Loucy (cell line): ENCODE measurements at regions not wholly inside any gene's neighbourhood (a gene's known extent, or its start where the extent isn't known, plus 50 kb on each side); places are given as distances from the start of the nearest gene placed in this dataset.

ENCODE experiments used
- H2AFZ ChIP-seq: fragments of 200-600 bp; sonication (generic); 2 replicates; pipeline ENCODE4 v1.6.0; 2016; ENCODE audit warnings: antibody characterized with exemption, mild to moderate bottlenecking, low read length, moderate library complexity
- H3F3A ChIP-seq: fragments of 200-600 bp; 2 replicates; pipeline ENCODE4 v1.6.0; 2016; ENCODE audit warnings: antibody characterized with exemption, low read depth, mild to moderate bottlenecking
- H3K27me3 ChIP-seq: fragments of 200-600 bp; sonication (generic); 2 replicates; pipeline ENCODE4 v1.6.1; 2014; ENCODE audit warnings: low read length, mild to moderate bottlenecking; ENCODE audit not compliant: insufficient read depth, poor library complexity, severe bottlenecking
- H3K36me3 ChIP-seq: fragments of 200-600 bp; sonication (generic); 2 replicates; pipeline ENCODE4 v1.6.1; 2016; ENCODE audit warnings: low read length; ENCODE audit not compliant: insufficient read depth
- H3K4me1 ChIP-seq: fragments of 200-600 bp; sonication (generic); 2 replicates; pipeline ENCODE4 v1.5.1; 2014; ENCODE audit warnings: low read length, mild to moderate bottlenecking; ENCODE audit not compliant: insufficient read depth, poor library complexity, severe bottlenecking
- H3K4me2 ChIP-seq: fragments of 200-600 bp; sonication (generic); 2 replicates; pipeline ENCODE4 v1.6.0; 2014; ENCODE audit warnings: antibody characterized with exemption, low read length, low read depth, mild to moderate bottlenecking; ENCODE audit not compliant: poor library complexity, severe bottlenecking
- H3K4me3 ChIP-seq: fragments of 200-600 bp; sonication (generic); 2 replicates; pipeline ENCODE4 v1.5.1; 2014; ENCODE audit warnings: low read length, mild to moderate bottlenecking, mixed read lengths; ENCODE audit not compliant: poor library complexity, severe bottlenecking
- H3K79me2 ChIP-seq: fragments of 200-600 bp; sonication (generic); 2 replicates; pipeline ENCODE4 v1.6.1; 2014; ENCODE audit warnings: low read length; ENCODE audit not compliant: insufficient read depth
- H3K9ac ChIP-seq: fragments of 200-600 bp; sonication (generic); 2 replicates; pipeline ENCODE4 v1.6.0; 2014; ENCODE audit warnings: mild to moderate bottlenecking, low read depth, low read length, moderate library complexity; ENCODE audit not compliant: poor library complexity, severe bottlenecking
- H3K9me2 ChIP-seq: fragments of 200-600 bp; sonication (generic); replicated peaks from 2 replicates; pipeline ENCODE4 v1.6.1; 2016; ENCODE audit warnings: low read depth, low read length, mixed read lengths
- H3K9me3 ChIP-seq: fragments of 200-600 bp; sonication (generic); 2 replicates; pipeline ENCODE4 v1.6.1; 2014; ENCODE audit warnings: mild to moderate bottlenecking, antibody characterized with exemption, low read length, low read depth; ENCODE audit not compliant: insufficient read depth
- H4K20me1 ChIP-seq: fragments of 200-600 bp; sonication (generic); 2 replicates; pipeline ENCODE4 v1.6.0; 2014; ENCODE audit warnings: antibody characterized with exemption, low read length, mild to moderate bottlenecking; ENCODE audit not compliant: insufficient read depth, poor library complexity, severe bottlenecking
- EZH2phosphoT487 ChIP-seq: fragments of 200-600 bp; IDR thresholded peaks from 2 replicates; pipeline ENCODE4 v1.6.1; 2018; ENCODE audit warnings: antibody characterized with exemption, mild to moderate bottlenecking, moderate library complexity, borderline replicate concordance
- TF ChIP-seq, protein P1 (sequence below): fragments of 200-600 bp; sonication (generic); conservative IDR thresholded peaks from 2 replicates; pipeline ENCODE4 v1.5.1; 2014; ENCODE audit warnings: mild to moderate bottlenecking, antibody characterized with exemption, low read length

DNA sequence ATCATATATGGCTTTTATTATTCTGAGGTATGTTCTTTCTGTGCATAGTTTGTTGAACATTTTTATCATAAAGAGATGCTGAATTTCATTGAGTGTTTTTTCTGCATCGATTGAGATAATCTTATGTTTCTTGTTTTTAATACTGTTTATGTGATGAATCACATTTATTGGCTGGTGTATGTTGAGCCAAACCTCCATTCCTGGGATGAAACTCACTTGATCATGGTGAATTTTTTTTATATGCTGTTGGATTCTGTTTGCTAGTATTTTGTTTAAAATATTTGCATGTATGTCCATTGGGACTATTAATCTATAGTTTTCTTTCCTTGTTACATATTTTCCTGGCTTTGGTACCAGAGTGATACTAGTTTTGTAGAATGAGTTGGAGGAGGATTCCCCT lies 500.2 kb downstream of the CDH11 start:
- H3F3A ChIP-seq, result no peaks in the 10 kb centered on the region

DNA sequence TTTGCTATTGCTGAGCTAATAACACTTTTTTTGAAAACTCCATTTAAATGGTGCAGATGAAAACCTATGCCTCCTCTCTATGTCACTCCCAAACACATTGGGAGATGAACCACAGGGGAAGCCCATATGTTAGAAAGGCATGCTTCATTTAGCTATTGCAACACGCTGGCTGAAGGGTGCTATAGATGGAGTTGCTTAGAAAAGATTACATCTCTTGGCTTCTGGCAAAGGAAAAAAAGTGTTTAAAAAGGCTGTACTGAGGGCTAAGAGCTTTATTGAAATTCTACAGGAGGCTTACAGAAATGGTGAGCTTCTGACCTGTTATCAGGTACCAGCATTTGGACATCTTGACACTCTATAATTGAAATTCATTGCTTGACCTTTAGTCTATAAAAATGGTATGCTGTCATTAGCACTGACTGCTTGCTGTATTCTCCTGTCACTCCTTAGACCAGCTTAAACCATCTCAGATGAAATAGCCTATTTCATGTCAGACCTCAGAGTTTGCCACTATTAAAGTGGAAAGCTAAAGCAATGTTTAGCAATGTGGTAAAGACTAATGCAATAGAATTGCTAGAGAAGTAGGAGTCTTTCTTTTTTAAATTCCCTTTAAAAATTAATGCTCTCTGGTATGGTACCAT lies 503.9 kb downstream of the CDH11 start:
- Histone ChIP-seq H3K9me3 (no peaks in the 10 kb centered on the region; the same call in 1 of the 2 replicates), H3K79me2 (no peaks in the 10 kb centered on the region), H4K20me1 (no peaks in the 10 kb centered on the region), H2AFZ (no peak overlapping the region), H3K4me3 (no peak overlapping the region), H3K9ac (no peak overlapping the region), H3K4me2 (no peak overlapping the region), H3K4me1 (no peaks in the 10 kb centered on the region), H3K36me3 (no peaks in the 10 kb centered on the region), H3K27me3 (no peaks in the 10 kb centered on the region), H3K9me2 (no peaks in the 10 kb centered on the region), H3F3A (no peaks in the 10 kb centered on the region)
- TF ChIP-seq, protein P1, sequence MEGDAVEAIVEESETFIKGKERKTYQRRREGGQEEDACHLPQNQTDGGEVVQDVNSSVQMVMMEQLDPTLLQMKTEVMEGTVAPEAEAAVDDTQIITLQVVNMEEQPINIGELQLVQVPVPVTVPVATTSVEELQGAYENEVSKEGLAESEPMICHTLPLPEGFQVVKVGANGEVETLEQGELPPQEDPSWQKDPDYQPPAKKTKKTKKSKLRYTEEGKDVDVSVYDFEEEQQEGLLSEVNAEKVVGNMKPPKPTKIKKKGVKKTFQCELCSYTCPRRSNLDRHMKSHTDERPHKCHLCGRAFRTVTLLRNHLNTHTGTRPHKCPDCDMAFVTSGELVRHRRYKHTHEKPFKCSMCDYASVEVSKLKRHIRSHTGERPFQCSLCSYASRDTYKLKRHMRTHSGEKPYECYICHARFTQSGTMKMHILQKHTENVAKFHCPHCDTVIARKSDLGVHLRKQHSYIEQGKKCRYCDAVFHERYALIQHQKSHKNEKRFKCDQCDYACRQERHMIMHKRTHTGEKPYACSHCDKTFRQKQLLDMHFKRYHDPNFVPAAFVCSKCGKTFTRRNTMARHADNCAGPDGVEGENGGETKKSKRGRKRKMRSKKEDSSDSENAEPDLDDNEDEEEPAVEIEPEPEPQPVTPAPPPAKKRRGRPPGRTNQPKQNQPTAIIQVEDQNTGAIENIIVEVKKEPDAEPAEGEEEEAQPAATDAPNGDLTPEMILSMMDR, result no peak
- TF ChIP-seq EZH2phosphoT487, result no peak

More for the DNA sequence above, 500.2 kb downstream of the CDH11 start:
- no peak overlapping the region for H3K9ac ChIP-seq
- no peak overlapping the region for H3K4me3 ChIP-seq
- H4K20me1 ChIP-seq, result no peaks in the 10 kb centered on the region
- no peaks in the 10 kb centered on the region for H3K36me3 ChIP-seq
- no peak overlapping the region for H3K4me2 ChIP-seq
- H2AFZ ChIP-seq, result no peak overlapping the region
- no peaks in the 10 kb centered on the region for H3K79me2 ChIP-seq
- H3K4me1 ChIP-seq, result no peaks in the 10 kb centered on the region
- TF ChIP-seq EZH2phosphoT487, result no peak
- TF ChIP-seq, protein P1, result no peak
- H3K9me3 ChIP-seq, result no peaks in the 10 kb centered on the region; the same call in 1 of the 2 replicates
- H3K9me2 ChIP-seq, result no peaks in the 10 kb centered on the region
- no peaks in the 10 kb centered on the region for H3K27me3 ChIP-seq

DNA sequence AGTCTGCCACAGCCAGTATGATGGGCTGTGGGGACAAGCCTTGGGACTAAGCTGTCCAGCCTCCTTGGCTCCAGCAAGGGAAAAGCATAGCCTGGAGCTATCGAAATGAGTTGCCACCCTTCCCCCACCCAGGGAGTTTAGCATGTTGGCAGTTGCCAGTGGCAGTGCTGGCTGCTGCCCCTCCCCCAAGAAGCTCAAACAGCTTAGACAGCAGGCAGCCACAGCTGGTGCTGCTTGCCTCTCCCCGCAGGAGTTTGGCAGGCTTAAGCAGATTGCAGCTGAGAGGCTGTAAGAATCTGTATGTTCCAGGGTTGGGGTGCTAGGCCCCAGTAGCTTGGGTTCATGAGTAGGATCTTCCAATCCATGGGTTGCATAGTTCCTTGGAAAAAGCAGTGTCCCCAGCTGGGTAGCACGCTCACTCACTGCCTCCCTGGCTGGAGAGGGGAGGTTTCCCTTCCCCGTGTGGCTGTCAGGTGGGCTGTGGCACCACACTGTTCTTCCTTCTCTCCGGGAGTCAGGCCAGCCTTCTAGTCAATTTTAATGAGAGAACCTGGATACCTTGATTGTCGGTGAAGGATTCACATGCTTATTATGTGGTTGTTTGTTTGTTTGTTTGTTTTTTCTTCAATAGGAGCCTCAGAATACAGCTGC lies 506.1 kb downstream of the CDH11 start:
- H3K9me2 ChIP-seq, result no peaks in the 10 kb centered on the region
- H3K9ac ChIP-seq, result no peak overlapping the region
- no peak overlapping the region for H3K4me2 ChIP-seq
- H3K79me2 ChIP-seq, result no peaks in the 10 kb centered on the region
- TF ChIP-seq EZH2phosphoT487, result no peak
- TF ChIP-seq, protein P1, result no peak
- no peaks in the 10 kb centered on the region for H3F3A ChIP-seq
- no peaks in the 10 kb centered on the region; the same call in 1 of the 2 replicates for H3K9me3 ChIP-seq
- H3K36me3 ChIP-seq, result no peaks in the 10 kb centered on the region
- H3K27me3 ChIP-seq, result no peaks in the 10 kb centered on the region
- H4K20me1 ChIP-seq, result no peaks in the 10 kb centered on the region
- H3K4me3 ChIP-seq, result no peak overlapping the region
- H2AFZ ChIP-seq, result no peak overlapping the region
- H3K4me1 ChIP-seq, result no peaks in the 10 kb centered on the region
